ENCODE measurements at regions not wholly inside any gene's neighbourhood (a gene's known extent, or its start where the extent isn't known, plus 50 kb on each side); places are given as distances from the start of the nearest gene placed in this dataset.
"Not testable (repeated sequence)": the region's sequence is repeated elsewhere in the genome, so short reads cannot be mapped to it uniquely, and the experiment has no call there.

- no peak overlapping the region for H3K4me3 ChIP-seq
- H3K36me3 ChIP-seq = no peaks in the 10 kb centered on the region
- H3K9me3 ChIP-seq = no peaks in the 10 kb centered on the region
- no peaks in the 10 kb centered on the region for H3K4me1 ChIP-seq
- no peak overlapping the region for H3K9ac ChIP-seq
- H3K4me2 ChIP-seq = no peak overlapping the region
- no peak for TF ChIP-seq Cebpa-rat (IDR thresholded peaks at IDR 0.05)
- H4K20me1 ChIP-seq = no peaks in the 10 kb centered on the region
- no peak overlapping the region for H3K27ac ChIP-seq
- H3K27me3 ChIP-seq = no peaks in the 10 kb centered on the region
Measured at GRCh38 chr6:78614961-78615360, 252.4 kb upstream of the IRAK1BP1 start.

DNA sequence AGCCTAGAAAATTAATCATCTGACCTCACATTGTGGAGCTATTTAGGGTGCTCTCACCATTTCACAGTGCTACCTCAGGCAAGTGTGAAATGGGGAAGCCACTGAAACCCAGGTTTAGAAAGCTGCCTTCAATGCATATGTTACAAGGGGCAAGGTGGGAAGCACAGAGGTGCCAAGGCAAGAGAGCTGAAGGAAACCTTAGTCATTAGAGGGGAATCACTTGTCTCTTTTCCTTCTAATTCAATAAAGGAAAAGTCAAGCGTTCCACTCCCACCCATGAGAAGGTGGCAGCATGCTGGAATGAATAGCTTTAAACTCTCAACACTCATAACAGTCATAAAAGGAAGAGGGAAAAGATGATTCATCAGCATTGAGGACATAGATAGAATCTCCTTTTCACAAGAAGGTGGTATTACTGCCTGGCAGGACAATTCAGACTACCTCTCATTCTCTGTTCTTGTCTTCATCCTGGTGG is 251.9 kb upstream of the IRAK1BP1 start:
- no peak overlapping the region for H3K27ac ChIP-seq
- no peaks in the 10 kb centered on the region for H3K27me3 ChIP-seq
- no peaks in the 10 kb centered on the region for H3K9me3 ChIP-seq
- no peaks in the 10 kb centered on the region for H3K4me1 ChIP-seq
- no peak for TF ChIP-seq Cebpa-rat (IDR thresholded peaks at IDR 0.05)
- H3K9ac ChIP-seq = no peak overlapping the region
- no peak overlapping the region for H3K4me3 ChIP-seq
- H3K36me3 ChIP-seq = no peaks in the 10 kb centered on the region
- no peak overlapping the region for H3K4me2 ChIP-seq
- no peaks in the 10 kb centered on the region for H4K20me1 ChIP-seq

- no peak for TF ChIP-seq Cebpa-rat (IDR thresholded peaks at IDR 0.05)
- no peaks in the 10 kb centered on the region for H3K27me3 ChIP-seq
- H3K4me1 ChIP-seq = no peaks in the 10 kb centered on the region
Measured at GRCh38 chr6:78618970-78619369, 248.4 kb upstream of the IRAK1BP1 start.

GRCh38 chr6:78623554-78623953 is 243.8 kb upstream of the IRAK1BP1 start:
- Histone ChIP-seq H3K4me3 (no peak overlapping the region), H3K27ac (no peak overlapping the region), H3K27me3 (no peaks in the 10 kb centered on the region), H3K4me1 (no peaks in the 10 kb centered on the region), H3K9me3 (no peaks in the 10 kb centered on the region), H3K36me3 (no peaks in the 10 kb centered on the region), H3K4me2 (no peak overlapping the region), H3K9ac (no peak overlapping the region), H4K20me1 (no peaks in the 10 kb centered on the region)
- TF ChIP-seq Cebpa-rat (IDR thresholded peaks at IDR 0.05) = no peak

More at GRCh38 chr6:78618970-78619369, 248.4 kb upstream of the IRAK1BP1 start:
- H3K4me3 ChIP-seq = no peak overlapping the region
- H3K36me3 ChIP-seq = no peaks in the 10 kb centered on the region
- no peaks in the 10 kb centered on the region for H3K9me3 ChIP-seq
- no peak overlapping the region for H3K9ac ChIP-seq
- no peak overlapping the region for H3K27ac ChIP-seq
- H4K20me1 ChIP-seq = no peaks in the 10 kb centered on the region
- no peak overlapping the region for H3K4me2 ChIP-seq

- Histone ChIP-seq H3K4me3 (no peak overlapping the region), H3K27me3 (no peaks in the 10 kb centered on the region), H3K4me1 (no peaks in the 10 kb centered on the region), H3K9me3 (no peaks in the 10 kb centered on the region), H3K27ac (no peak overlapping the region), H3K36me3 (no peaks in the 10 kb centered on the region), H3K9ac (no peak overlapping the region), H4K20me1 (no peaks in the 10 kb centered on the region), H3K4me2 (no peak overlapping the region)
- TF ChIP-seq Cebpa-rat (IDR thresholded peaks at IDR 0.05) = no peak
Measured at GRCh38 chr6:78629154-78629721, 238.1 kb upstream of the IRAK1BP1 start.

DNA sequence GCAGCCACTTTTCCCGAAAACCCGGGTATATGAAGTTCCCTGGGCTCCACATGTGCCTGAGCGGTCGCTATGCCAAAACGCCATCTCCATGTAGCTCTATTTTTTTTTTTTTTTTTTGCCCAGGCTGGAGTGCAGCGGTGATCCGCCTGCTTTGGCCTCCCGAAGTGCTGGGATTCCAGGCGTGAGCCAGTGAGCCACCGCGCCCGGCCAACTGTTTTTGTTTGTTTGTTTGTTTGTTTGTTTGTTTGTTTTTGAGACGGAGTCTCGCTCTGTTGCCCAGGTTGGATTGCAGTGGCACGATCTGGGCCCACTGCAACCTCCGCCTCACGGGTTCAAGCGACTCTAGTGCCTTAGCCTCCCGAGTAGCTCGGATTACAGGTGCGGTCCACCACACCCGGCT is 237.5 kb upstream of the IRAK1BP1 start:
- Histone ChIP-seq H3K27me3 (no peaks in the 10 kb centered on the region), H3K9ac (no peak overlapping the region), H3K9me3 (no peaks in the 10 kb centered on the region), H3K4me3 (no peak overlapping the region), H3K4me2 (no peak overlapping the region), H3K36me3 (no peaks in the 10 kb centered on the region), H3K4me1 (no peaks in the 10 kb centered on the region), H3K27ac (no peak overlapping the region), H4K20me1 (no peaks in the 10 kb centered on the region)
- TF ChIP-seq Cebpa-rat (IDR thresholded peaks at IDR 0.05) = no peak

- no peaks in the 10 kb centered on the region for H3K27me3 ChIP-seq
- no peak overlapping the region for H3K9ac ChIP-seq
- no peak overlapping the region for H3K4me3 ChIP-seq
- no peaks in the 10 kb centered on the region for H3K4me1 ChIP-seq
- no peaks in the 10 kb centered on the region for H4K20me1 ChIP-seq
- no peak overlapping the region for H3K4me2 ChIP-seq
- TF ChIP-seq Cebpa-rat (IDR thresholded peaks at IDR 0.05) = no peak
- no peaks in the 10 kb centered on the region for H3K36me3 ChIP-seq
- no peaks in the 10 kb centered on the region for H3K9me3 ChIP-seq
- no peak overlapping the region for H3K27ac ChIP-seq
Measured at GRCh38 chr6:78631976-78632375, 235.4 kb upstream of the IRAK1BP1 start.

DNA sequence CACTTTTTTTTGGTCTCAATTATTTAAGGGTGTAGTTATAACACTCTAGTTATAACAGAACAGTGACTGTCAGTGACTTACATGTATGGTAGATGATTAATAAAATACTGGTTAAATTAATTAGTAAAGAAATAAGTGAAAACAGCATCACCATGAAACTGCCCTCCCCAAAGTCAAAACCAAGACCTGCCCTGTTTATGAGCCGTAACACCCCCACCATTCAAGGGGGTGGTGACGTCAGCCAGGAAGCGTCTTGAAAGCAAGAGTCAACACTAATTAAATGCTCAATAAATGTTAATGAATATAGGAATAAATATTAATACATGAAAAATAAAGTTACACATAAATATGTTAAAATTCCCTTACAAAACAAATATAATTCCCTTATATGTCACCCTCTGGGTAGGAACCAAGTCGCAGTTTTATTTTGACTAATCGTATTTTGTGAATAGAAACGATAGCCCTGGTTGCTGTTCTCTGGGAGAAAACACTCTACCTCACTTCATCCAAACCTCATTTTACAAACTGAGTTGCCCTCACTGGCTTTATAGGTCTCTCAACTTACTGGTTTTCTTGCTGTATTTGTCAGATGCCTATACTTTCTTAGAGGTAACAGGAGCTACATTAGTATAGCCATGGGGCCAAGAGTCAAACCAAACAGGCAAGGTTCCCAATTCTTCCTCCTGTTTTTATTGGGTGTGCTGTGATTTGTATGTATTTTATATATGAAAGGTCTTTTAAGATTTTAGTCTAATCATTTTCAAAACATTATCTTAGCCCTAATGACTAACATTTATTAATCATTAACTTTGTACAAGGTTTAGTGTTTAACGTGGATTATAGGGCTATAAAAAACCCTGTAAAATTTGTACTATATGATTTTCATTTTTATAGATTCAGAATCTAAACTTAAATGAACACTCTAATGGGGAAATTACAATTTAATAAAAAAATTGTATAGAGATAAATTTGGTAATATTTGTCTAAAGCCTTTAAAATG is 227.9 kb upstream of the IRAK1BP1 start:
- H3K4me1 ChIP-seq = no peaks in the 10 kb centered on the region
- H3K4me3 ChIP-seq = no peak overlapping the region
- TF ChIP-seq Cebpa-rat (IDR thresholded peaks at IDR 0.05) = no peak
- no peak overlapping the region for H3K9ac ChIP-seq
- H3K36me3 ChIP-seq = no peaks in the 10 kb centered on the region
- no peak overlapping the region for H3K4me2 ChIP-seq
- H3K9me3 ChIP-seq = no peaks in the 10 kb centered on the region
- no peak overlapping the region for H3K27ac ChIP-seq
- H4K20me1 ChIP-seq = no peaks in the 10 kb centered on the region
- H3K27me3 ChIP-seq = no peaks in the 10 kb centered on the region

- H3K9ac ChIP-seq, H3K4me1 ChIP-seq, H4K20me1 ChIP-seq, H3K4me3 ChIP-seq, H3K27me3 ChIP-seq, H3K27ac ChIP-seq, H3K9me3 ChIP-seq, H3K4me2 ChIP-seq, H3K36me3 ChIP-seq: not testable (repeated sequence)
Measured at GRCh38 chr6:78643976-78644375, 223.4 kb upstream of the IRAK1BP1 start.

DNA sequence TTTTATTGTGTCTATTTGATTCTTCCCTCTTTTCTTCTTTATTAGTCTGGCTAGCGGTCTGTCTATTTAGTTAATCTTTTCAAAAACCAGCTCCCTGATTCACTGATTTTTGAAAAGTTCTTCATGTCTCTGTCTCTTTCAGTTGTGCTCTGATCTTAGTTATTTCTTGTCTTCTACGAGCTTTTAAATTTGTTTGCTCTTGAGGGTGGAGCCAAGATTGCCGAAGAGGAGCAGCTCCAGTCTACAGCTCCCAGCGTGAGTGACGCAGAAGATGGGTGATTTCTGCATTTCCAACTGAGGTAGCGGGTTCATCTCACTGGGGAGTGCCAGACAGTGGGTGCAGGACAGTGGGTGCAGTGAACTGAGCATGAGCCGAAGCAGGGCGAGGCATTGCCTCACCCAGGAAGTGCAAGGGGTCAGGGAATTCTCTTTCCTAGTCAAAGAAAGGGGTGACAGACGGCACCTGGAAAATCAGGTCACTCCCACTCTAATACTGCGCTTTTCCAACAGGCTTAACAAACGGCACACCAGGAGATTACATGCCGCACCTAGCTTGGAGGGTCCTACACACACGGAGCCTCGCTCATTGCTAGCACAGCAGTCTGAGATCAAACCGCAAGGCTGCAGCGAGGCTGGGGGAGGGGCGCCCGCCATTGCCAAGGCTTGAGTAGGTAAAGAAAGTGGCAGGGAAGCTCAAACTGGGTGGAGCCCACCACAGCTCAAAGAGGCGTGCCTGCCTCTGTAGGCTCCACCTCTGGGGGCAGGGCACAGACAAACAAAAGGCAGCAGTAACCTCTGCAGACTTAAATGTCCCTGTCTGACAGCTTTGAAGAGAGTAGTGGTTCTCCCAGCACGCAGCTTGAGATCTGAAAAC is 220.6 kb upstream of the IRAK1BP1 start:
- H3K4me1 ChIP-seq, H3K36me3 ChIP-seq, H4K20me1 ChIP-seq, H3K9ac ChIP-seq, H3K27me3 ChIP-seq, H3K9me3 ChIP-seq, H3K4me2 ChIP-seq, H3K4me3 ChIP-seq, H3K27ac ChIP-seq: not testable (repeated sequence)

DNA sequence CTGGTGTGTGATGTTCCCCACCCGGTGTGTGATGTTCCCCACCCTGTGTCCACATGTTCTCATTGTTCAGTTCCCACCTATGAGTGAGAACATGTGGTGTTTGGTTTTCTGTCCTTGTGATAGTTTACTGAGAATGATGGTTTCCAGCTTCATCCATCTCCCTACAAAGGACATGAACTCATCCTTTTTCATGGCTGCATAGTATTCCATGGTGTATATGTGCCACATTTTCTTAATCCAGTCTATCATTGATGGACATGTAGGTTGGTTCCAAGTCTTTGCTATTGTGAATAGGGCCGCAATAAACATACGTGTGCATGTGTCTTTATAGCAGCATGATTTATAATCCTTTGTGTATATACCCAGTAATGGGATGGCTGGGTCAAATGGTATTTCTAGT is 201.5 kb upstream of the IRAK1BP1 start:
- not testable (repeated sequence) for H3K9me3 ChIP-seq, H3K4me1 ChIP-seq, H3K9ac ChIP-seq, H3K4me2 ChIP-seq, H4K20me1 ChIP-seq, H3K27me3 ChIP-seq, H3K27ac ChIP-seq, H3K36me3 ChIP-seq, H3K4me3 ChIP-seq
